ENCODE measurements at regions not wholly inside any gene's neighbourhood (a gene's known extent, or its start where the extent isn't known, plus 50 kb on each side); places are given as distances from the start of the nearest gene placed in this dataset.

- TF ChIP-seq EZH2phosphoT487 (IDR thresholded peaks at IDR 0.05; ENCODE audit: insufficient read depth, low read depth) (no peak), EZH2 (IDR thresholded peaks at IDR 0.05; ENCODE audit: insufficient read depth, poor library complexity, severe bottlenecking) (no peak)
Observed at GRCh38 chr5:165795073-165795472, 2289.7 kb downstream of the MAT2B start.
